Sciatic nerve (tissue), 2 donors: ENCODE measurements at regions not wholly inside any gene's neighbourhood (a gene's known extent, or its start where the extent isn't known, plus 50 kb on each side); places are given as distances from the start of the nearest gene placed in this dataset.

ENCODE experiments used
- ATAC-seq: fragments of 200-7000 bp; cut with Tn5 transposase; one replicate; pipeline ENCODE4 v1.9.1; 2020; ENCODE audit warnings: mild to moderate bottlenecking, moderate library complexity
- DNase-seq: peaks from one replicate; pipeline ENCODE4 v3.0.0-alpha.2; 2020; ENCODE audit warnings: low spot score
- intact Hi-C: fragments of 100-400 bp; cut with DNase I; formaldehyde crosslinking; loops from one replicate; pipeline ENCODE4 v1.14.2; 2022
- donor health status: DM: no; HTN: no; CAD: no.
- donor health status: DM: no; HTN: no; CAD: no.

GRCh38 chr13:34589581-34589980, 352.5 kb upstream of the NBEA start:
- ATAC-seq = no peak
- intact Hi-C loops = no loop called here
- no peak for DNase-seq

- no peak for DNase-seq
- intact Hi-C loops = no loop called here
- peak; percentile 22 for ATAC-seq
Measured at GRCh38 chr13:34591129-34591528, 350.9 kb upstream of the NBEA start.

GRCh38 chr13:34591900-34592529, 350.1 kb upstream of the NBEA start:
- intact Hi-C loops = no loop called here
- DNase-seq (peak; percentile 67), ATAC-seq (peak; percentile 88)

GRCh38 chr13:34593658-34594057, 348.4 kb upstream of the NBEA start:
- DNase-seq = no peak
- no peak for ATAC-seq
- intact Hi-C loops = no loop called here

- intact Hi-C loops = no loop called here
- ATAC-seq (no peak), DNase-seq (no peak)
Measured at GRCh38 chr13:34594507-34594906, 347.6 kb upstream of the NBEA start.

- ATAC-seq = peak; percentile 88
- DNase-seq = no peak
Measured at GRCh38 chr13:34608331-34608730, 333.7 kb upstream of the NBEA start.

GRCh38 chr13:34611671-34612070, 330.4 kb upstream of the NBEA start:
- no peak for ATAC-seq
- no peak for DNase-seq
- intact Hi-C loops = no loop called here

More at GRCh38 chr13:34608331-34608730, 333.7 kb upstream of the NBEA start:
- intact Hi-C loops = no loop called here

- intact Hi-C loops = no loop called here
- DNase-seq = no peak
- no peak for ATAC-seq
Measured at GRCh38 chr13:34617473-34618083, 324.5 kb upstream of the NBEA start.

GRCh38 chr13:34618654-34619053, 323.4 kb upstream of the NBEA start:
- ATAC-seq = no peak
- no peak for DNase-seq
- intact Hi-C loops = no loop called here

- no peak for ATAC-seq
- DNase-seq = no peak
- intact Hi-C loops = no loop called here
Measured at GRCh38 chr13:34619326-34619725, 322.7 kb upstream of the NBEA start.

- DNase-seq (no peak), ATAC-seq (no peak)
- intact Hi-C loops = no loop called here
Measured at GRCh38 chr13:34620074-34620850, 321.8 kb upstream of the NBEA start.

GRCh38 chr13:34620862-34621261, 321.2 kb upstream of the NBEA start:
- ATAC-seq (no peak), DNase-seq (no peak)
- intact Hi-C loops = no loop called here

GRCh38 chr13:34623331-34623730, 318.7 kb upstream of the NBEA start:
- intact Hi-C loops = no loop called here
- DNase-seq = no peak
- no peak for ATAC-seq

- peak; percentile 57 for ATAC-seq
- DNase-seq = no peak
- intact Hi-C loops = no loop called here
Measured at GRCh38 chr13:34627509-34628208, 314.4 kb upstream of the NBEA start.

GRCh38 chr13:34628209-34628682, 313.8 kb upstream of the NBEA start:
- no peak for ATAC-seq
- intact Hi-C loops = no loop called here
- DNase-seq = no peak

- ATAC-seq (no peak), DNase-seq (no peak)
- intact Hi-C loops = no loop called here
Measured at GRCh38 chr13:34634448-34634847, 307.6 kb upstream of the NBEA start.

GRCh38 chr13:34637138-34637537, 304.9 kb upstream of the NBEA start:
- intact Hi-C loops = no loop called here
- no peak for ATAC-seq
- DNase-seq = no peak

- DNase-seq = no peak
- intact Hi-C loops = no loop called here
- no peak for ATAC-seq
Measured at GRCh38 chr13:34637636-34638035, 304.4 kb upstream of the NBEA start.

- DNase-seq (no peak), ATAC-seq (no peak)
- intact Hi-C loops = no loop called here
Measured at GRCh38 chr13:34638897-34639296, 303.2 kb upstream of the NBEA start.
